ENCODE measurements at regions not wholly inside any gene's neighbourhood (a gene's known extent, or its start where the extent isn't known, plus 50 kb on each side); places are given as distances from the start of the nearest gene placed in this dataset.

DNA sequence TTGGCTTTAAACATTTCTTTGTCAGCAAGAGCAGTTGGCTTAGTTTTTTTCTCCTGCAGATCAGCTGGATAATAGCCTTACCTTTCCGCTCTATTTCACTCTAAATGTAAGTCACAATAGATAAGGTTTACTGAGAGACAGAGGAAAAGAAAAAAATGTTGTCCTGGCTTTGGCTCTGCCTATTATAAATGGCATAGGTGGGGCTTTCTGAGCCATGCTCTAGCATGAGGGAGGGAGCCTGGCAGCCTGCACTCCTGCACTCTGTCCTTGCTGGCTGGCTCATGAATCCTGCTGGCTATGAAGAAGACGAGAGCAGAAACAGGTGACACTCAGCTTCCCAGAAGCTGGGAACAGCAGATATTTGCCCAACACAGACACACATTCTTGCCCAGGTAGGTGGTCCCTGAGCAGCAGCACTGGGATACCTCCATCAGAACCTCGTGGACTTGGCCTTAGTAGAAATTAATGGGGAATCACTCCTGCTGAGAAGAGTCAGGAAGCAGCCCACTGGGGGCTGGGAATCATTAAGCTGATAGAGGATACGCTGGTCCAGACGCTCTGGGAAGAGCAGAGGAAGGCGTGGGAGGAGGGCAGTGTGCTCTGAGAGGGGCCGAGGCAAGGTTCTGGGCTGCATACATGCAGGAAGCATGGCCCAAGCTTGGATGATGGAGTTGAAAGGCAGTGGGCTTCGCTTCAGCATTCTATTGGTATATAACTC lies 514.4 kb upstream of the HS6ST1 start (continued):
- no peak for TF ChIP-seq ZBTB33 (IDR thresholded peaks at IDR 0.05; ENCODE audit: borderline replicate concordance, low read depth)
- no peak for TF ChIP-seq FOSL2 (IDR thresholded peaks at IDR 0.05; ENCODE audit: borderline replicate concordance, low read depth)
- no peak for TF ChIP-seq USF1 (IDR thresholded peaks at IDR 0.05; ENCODE audit: borderline replicate concordance, low read depth)
- TF ChIP-seq, protein P1, sequence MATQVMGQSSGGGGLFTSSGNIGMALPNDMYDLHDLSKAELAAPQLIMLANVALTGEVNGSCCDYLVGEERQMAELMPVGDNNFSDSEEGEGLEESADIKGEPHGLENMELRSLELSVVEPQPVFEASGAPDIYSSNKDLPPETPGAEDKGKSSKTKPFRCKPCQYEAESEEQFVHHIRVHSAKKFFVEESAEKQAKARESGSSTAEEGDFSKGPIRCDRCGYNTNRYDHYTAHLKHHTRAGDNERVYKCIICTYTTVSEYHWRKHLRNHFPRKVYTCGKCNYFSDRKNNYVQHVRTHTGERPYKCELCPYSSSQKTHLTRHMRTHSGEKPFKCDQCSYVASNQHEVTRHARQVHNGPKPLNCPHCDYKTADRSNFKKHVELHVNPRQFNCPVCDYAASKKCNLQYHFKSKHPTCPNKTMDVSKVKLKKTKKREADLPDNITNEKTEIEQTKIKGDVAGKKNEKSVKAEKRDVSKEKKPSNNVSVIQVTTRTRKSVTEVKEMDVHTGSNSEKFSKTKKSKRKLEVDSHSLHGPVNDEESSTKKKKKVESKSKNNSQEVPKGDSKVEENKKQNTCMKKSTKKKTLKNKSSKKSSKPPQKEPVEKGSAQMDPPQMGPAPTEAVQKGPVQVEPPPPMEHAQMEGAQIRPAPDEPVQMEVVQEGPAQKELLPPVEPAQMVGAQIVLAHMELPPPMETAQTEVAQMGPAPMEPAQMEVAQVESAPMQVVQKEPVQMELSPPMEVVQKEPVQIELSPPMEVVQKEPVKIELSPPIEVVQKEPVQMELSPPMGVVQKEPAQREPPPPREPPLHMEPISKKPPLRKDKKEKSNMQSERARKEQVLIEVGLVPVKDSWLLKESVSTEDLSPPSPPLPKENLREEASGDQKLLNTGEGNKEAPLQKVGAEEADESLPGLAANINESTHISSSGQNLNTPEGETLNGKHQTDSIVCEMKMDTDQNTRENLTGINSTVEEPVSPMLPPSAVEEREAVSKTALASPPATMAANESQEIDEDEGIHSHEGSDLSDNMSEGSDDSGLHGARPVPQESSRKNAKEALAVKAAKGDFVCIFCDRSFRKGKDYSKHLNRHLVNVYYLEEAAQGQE (IDR thresholded peaks at IDR 0.05; ENCODE audit: low read depth, low read length), result no peak

GRCh38 chr2:128833664-128834027 lies 515.0 kb upstream of the HS6ST1 start:
- Histone ChIP-seq H3F3A (replicated peaks; ENCODE audit: insufficient read depth) (no peaks in the 10 kb centered on the region), H3K36me3 (replicated peaks in 1 of 2; ENCODE audit: control insufficient read depth in 1 of 2, insufficient read depth in 2 of 2, low read length in 1 of 2) (no peaks in the 10 kb centered on the region), H3K79me2 (ENCODE audit: insufficient read depth) (no peaks in the 10 kb centered on the region), H3K4me1 (ENCODE audit: control insufficient read depth in 1 of 2, insufficient read depth in 2 of 2, low read depth in 1 of 2, low read length in 1 of 2) (peaks cover 0 to 3% of the 10 kb centered on the region in 2 experiments; a peak in 1 of 4 replicates), H3K4me2 (no peak overlapping the region), H3K9ac (no peak overlapping the region), H3K27me3 (ENCODE audit: insufficient read depth) (no peaks in the 10 kb centered on the region), H3K9me3 (no peaks in the 10 kb centered on the region), H2AFZ (ENCODE audit: low read depth) (no peak overlapping the region), H3K9me2 (no peaks in the 10 kb centered on the region), H3K4me3 (ENCODE audit: low read depth in 2 of 2, low read length in 1 of 2) (no peak overlapping the region), H3K27ac (ENCODE audit: low read depth in 2 of 2, low read length in 1 of 2) (no peak overlapping the region), H4K20me1 (ENCODE audit: insufficient read depth) (no peaks in the 10 kb centered on the region)
- TF ChIP-seq FOSL2 (IDR thresholded peaks at IDR 0.05; ENCODE audit: borderline replicate concordance, low read depth) (no peak), SMC3 (IDR thresholded peaks at IDR 0.05; ENCODE audit: low read depth, low read length) (no peak), EP300 (IDR thresholded peaks at IDR 0.05; ENCODE audit: borderline replicate concordance in 1 of 2, low read depth in 1 of 2, low read length in 1 of 2) (no peak), TEAD4 (IDR thresholded peaks at IDR 0.05; ENCODE audit: borderline replicate concordance, insufficient read depth) (no peak), NRF1 (IDR thresholded peaks at IDR 0.05; ENCODE audit: low read depth, low read length) (no peak), USF1 (IDR thresholded peaks at IDR 0.05; ENCODE audit: borderline replicate concordance, low read depth) (no peak), NFIC (IDR thresholded peaks at IDR 0.05; ENCODE audit: borderline replicate concordance) (no peak), MXI1 (IDR thresholded peaks at IDR 0.05; ENCODE audit: low read depth, low read length) (no peak), ELF1 (IDR thresholded peaks at IDR 0.05) (no peak), MEF2A (IDR thresholded peaks at IDR 0.05; ENCODE audit: borderline replicate concordance, low read depth) (no peak), FOXM1 (IDR thresholded peaks at IDR 0.05; ENCODE audit: low read depth) (no peak), RFX5 (IDR thresholded peaks at IDR 0.05; ENCODE audit: low read length) (no peak)
- TF ChIP-seq, protein P2, sequence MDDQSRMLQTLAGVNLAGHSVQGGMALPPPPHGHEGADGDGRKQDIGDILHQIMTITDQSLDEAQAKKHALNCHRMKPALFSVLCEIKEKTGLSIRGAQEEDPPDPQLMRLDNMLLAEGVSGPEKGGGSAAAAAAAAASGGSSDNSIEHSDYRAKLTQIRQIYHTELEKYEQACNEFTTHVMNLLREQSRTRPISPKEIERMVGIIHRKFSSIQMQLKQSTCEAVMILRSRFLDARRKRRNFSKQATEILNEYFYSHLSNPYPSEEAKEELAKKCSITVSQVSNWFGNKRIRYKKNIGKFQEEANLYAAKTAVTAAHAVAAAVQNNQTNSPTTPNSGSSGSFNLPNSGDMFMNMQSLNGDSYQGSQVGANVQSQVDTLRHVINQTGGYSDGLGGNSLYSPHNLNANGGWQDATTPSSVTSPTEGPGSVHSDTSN (IDR thresholded peaks at IDR 0.05), result no peak
- TF ChIP-seq, protein P1 (IDR thresholded peaks at IDR 0.05; ENCODE audit: low read depth, low read length), result no peak
- TF ChIP-seq, protein P3, sequence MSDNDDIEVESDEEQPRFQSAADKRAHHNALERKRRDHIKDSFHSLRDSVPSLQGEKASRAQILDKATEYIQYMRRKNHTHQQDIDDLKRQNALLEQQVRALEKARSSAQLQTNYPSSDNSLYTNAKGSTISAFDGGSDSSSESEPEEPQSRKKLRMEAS (IDR thresholded peaks at IDR 0.05; ENCODE audit: low read depth), result no peak
- ChIA-PET CTCF (interaction anchor here (1.2 kb wide), 1 partner anchor 78 kb away, joined by 3 read pairs; no protein-coding TSS in a partner anchor), POLR2A (no interaction called here)
- WGBS (ENCODE audit: low lambda C conversion rate), result 33% methylated on average over 6 of the region's 6 CpGs
- DNase-seq, result no peak

Measured in SK-N-SH (cell line).